ENCODE measurements at regions not wholly inside any gene's neighbourhood (a gene's known extent, or its start where the extent isn't known, plus 50 kb on each side); places are given as distances from the start of the nearest gene placed in this dataset.

DNA sequence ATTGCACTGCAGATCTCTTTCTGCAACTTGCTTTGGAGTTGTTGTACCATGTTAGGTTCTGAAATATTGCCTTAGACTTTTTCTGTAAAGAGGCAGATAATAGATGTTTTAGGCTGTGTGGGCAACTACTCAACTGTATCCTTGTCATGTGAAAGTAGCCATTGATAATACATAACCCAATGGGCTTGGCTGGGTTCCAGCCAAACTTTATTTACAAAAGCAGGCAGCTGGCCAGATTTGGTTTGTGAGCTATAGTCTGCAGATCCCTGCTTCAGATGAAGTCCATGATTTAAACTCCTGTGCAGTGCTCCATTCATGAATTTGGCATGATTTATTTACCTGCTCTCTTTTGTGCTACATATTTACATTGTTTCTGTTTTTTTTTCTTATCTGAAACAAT, 300.4 kb downstream of the IRX2 start:
- H3K4me3 ChIP-seq: no peak overlapping the region
- H3K27me3 ChIP-seq (ENCODE audit: insufficient read depth in 3 of 3, low read length in 2 of 3): no peaks in the 10 kb centered on the region
- no peak overlapping the region for H3K27ac ChIP-seq
- intact Hi-C loops (cut with DNase I): no loop called here
- no peak for TF ChIP-seq CTCF (IDR thresholded peaks at IDR 0.05)
- H3K4me1 ChIP-seq: no peaks in the 10 kb centered on the region
- H3K9me3 ChIP-seq: no peaks in the 10 kb centered on the region
- DNase-seq (no peak), ATAC-seq (no peak)
- H3K36me3 ChIP-seq (ENCODE audit: insufficient read depth in 1 of 2, low read depth in 1 of 2): no peaks in the 10 kb centered on the region

DNA sequence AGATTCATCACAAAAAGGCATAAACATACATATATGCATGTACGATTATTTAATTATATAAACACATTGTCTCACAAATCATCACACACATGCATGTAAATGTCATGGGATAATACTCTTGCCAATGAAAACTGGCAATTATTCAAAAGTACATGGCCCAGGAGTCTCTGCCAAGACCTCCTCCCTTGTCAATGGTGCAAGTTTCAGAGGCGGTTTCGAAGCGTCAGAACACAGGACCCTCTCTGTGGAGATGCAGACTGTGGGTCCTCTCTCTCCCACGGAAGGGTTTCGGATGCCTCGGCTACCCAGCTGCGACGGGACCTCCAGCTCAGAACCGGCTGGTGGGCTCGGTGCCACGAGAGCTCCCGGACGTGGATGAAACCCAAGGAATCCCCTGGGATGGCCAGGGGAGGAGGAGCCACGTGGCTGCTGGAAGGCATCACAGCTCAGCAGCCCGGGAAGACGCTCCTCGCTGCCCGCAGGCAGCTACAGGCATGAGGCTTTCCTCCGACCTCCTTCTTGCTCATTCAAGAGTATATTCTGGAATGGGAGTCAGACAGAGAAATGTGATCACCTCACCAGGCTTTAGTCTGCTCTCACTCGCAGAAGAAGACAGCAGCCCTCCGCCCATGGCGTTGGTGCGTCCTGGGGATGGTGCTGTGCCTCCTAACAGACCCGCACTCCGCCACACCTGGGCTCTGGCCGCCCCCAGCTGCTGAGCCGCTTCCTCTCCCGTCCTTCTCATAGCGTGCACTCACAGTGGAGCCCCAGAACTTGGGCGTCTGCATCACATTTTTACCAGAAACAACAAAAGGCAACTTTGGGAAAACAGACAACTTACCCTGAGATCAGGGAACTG, 308.8 kb downstream of the IRX2 start:
- TF ChIP-seq CTCF (IDR thresholded peaks at IDR 0.05): no peak
- no peaks in the 10 kb centered on the region for H3K4me1 ChIP-seq
- DNase-seq: no peak
- H3K27ac ChIP-seq: no peak overlapping the region
- no peaks in the 10 kb centered on the region for H3K36me3 ChIP-seq (ENCODE audit: insufficient read depth in 1 of 2, low read depth in 1 of 2)
- WGBS, 3 donors: 42 to 44% (median 43%) methylated on average over 31 of the region's 31 CpGs
- no peaks in the 10 kb centered on the region for H3K9me3 ChIP-seq
- H3K4me3 ChIP-seq: no peak overlapping the region
- intact Hi-C loops (cut with DNase I): no loop called here
- peaks cover 0 to 3% (median 0%) of the 10 kb centered on the region in 3 donors for H3K27me3 ChIP-seq (ENCODE audit: insufficient read depth in 3 of 3, low read length in 2 of 3)
- ATAC-seq: no peak

DNA sequence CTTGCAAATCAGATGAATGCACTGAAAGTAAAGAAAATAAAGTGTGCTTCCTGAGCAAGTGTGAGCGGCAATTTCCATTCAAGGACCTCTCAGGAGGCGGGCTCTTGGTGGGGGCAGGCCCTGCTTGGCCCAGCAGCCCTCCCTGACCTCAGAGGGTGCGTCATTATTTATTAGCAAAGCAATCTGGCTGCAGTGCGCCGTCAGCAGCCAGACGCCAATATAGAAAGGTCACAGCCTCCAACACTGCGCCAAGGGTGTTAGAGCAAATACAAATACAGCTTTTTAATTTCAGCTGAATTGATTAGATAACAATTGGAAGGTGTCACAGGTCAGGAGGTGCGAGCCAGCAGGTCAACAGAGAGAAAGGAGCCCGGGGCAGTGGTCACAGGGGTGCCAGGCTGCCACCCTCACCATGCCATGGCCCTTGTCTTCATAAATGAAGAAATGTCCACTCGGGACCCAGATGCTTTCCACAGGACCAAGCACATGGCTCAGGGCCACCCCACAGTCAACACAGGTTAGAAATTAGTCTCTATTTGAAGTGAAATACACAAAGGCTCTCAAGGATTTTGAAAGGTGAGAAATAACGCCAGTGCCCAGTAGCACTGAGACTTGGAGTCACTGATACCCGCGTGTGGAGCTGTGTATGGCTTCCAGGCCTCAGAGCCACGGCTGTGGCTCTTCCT, 309.8 kb downstream of the IRX2 start:
- no peak overlapping the region for H3K27ac ChIP-seq
- ATAC-seq (no peak), DNase-seq (no peak)
- TF ChIP-seq CTCF (IDR thresholded peaks at IDR 0.05): no peak
- no peaks in the 10 kb centered on the region for H3K9me3 ChIP-seq
- no peaks in the 10 kb centered on the region for H3K4me1 ChIP-seq
- H3K4me3 ChIP-seq: no peak overlapping the region
- H3K36me3 ChIP-seq (ENCODE audit: insufficient read depth in 1 of 2, low read depth in 1 of 2): no peaks in the 10 kb centered on the region
- 63 to 69% (median 67%) methylated on average over 14 of the region's 14 CpGs for WGBS, 3 donors
- peaks cover 0 to 3% (median 0%) of the 10 kb centered on the region in 3 donors for H3K27me3 ChIP-seq (ENCODE audit: insufficient read depth in 3 of 3, low read length in 2 of 3)
- intact Hi-C loops (cut with DNase I): no loop called here

DNA sequence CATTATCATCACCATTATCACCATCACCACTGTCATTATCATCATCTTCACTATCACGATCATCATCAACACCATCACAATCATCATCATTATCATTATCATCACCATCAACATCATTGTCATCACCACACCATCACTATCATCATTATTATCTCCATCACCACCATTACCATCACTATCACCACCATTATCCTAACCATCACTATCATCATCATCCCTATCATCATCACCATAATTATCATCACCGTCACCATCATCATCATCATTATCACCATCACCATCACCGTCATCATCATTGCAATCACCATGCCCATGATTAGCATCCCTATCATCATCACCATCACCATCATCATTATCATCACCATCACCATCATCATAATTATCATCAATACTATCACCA, 311.9 kb downstream of the IRX2 start:
- ATAC-seq (no peak), DNase-seq (no peak)
- WGBS, 3 donors: 89 to 93% (median 92%) methylated on average over 3 of the region's 3 CpGs
- Histone ChIP-seq H3K4me1 (no peaks in the 10 kb centered on the region), H3K27ac (no peak overlapping the region), H3K36me3 (ENCODE audit: insufficient read depth in 1 of 2, low read depth in 1 of 2) (no peaks in the 10 kb centered on the region), H3K4me3 (no peak overlapping the region), H3K27me3 (ENCODE audit: insufficient read depth in 3 of 3, low read length in 2 of 3) (peaks cover 0 to 3% (median 0%) of the 10 kb centered on the region in 3 donors), H3K9me3 (no peaks in the 10 kb centered on the region)
- no peak for TF ChIP-seq CTCF (IDR thresholded peaks at IDR 0.05)
- intact Hi-C loops (cut with DNase I): no loop called here
